ENCODE measurements at regions not wholly inside any gene's neighbourhood (a gene's known extent, or its start where the extent isn't known, plus 50 kb on each side); places are given as distances from the start of the nearest gene placed in this dataset.
A peak's percentile ranks its signal among the peaks of the same experiment; 100 is the strongest.

DNA sequence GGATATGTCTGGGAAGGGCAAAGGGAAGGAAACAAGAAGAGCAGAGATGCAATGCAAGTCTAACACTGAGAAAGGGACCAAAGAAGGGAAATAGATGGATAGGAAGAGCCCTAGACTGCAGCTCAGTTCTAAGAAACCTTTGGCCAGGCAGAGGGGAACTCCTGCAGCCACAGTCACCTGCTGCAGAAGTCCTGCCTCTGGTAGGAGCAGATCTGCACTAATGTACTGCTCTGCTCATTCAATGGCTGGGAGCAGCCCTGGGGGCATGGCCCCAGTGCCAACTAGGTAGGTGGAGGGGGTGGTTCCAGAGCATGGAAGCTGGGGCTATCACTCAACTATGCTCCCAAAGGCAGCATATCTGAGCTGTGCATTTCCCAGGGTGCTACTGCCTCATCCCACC lies 388.9 kb downstream of the PCNX1 start:
- TF ChIP-seq, protein P1, sequence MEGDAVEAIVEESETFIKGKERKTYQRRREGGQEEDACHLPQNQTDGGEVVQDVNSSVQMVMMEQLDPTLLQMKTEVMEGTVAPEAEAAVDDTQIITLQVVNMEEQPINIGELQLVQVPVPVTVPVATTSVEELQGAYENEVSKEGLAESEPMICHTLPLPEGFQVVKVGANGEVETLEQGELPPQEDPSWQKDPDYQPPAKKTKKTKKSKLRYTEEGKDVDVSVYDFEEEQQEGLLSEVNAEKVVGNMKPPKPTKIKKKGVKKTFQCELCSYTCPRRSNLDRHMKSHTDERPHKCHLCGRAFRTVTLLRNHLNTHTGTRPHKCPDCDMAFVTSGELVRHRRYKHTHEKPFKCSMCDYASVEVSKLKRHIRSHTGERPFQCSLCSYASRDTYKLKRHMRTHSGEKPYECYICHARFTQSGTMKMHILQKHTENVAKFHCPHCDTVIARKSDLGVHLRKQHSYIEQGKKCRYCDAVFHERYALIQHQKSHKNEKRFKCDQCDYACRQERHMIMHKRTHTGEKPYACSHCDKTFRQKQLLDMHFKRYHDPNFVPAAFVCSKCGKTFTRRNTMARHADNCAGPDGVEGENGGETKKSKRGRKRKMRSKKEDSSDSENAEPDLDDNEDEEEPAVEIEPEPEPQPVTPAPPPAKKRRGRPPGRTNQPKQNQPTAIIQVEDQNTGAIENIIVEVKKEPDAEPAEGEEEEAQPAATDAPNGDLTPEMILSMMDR (conservative IDR thresholded peaks at IDR 0.05; ENCODE audit: low read depth, low read length), result no peak
- no peak for DNase-seq (ENCODE audit: low read depth)
- H3K4me3 ChIP-seq (ENCODE audit: low read length), result no peak overlapping the region

GRCh38 chr14:71300566-71301330 lies 393.5 kb downstream of the PCNX1 start:
- TF ChIP-seq, protein P1 (conservative IDR thresholded peaks at IDR 0.05; ENCODE audit: low read depth, low read length), result no peak
- H3K4me3 ChIP-seq (ENCODE audit: low read length), result no peak overlapping the region
- DNase-seq (ENCODE audit: low read depth), result no peak

DNA sequence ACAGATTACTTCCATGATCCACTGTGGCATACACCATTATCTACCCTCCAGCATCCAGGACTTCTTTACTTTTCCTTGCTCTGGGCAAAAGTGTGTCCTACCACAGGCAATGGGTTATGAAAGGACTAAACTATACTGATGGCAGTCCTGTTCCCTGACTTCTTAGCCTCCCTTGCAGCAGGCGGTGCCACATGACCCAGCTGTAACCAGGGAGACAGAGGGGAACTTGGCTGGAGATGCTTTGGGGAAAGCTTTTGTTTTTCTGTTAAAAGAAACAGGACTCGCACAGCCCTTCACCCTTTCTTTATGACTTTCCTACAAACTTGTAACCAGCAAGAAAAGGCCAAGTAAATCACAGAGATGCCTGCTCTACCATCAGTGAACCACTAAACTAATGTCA lies 394.4 kb downstream of the PCNX1 start:
- no peak overlapping the region for H3K4me3 ChIP-seq (ENCODE audit: low read length)
- DNase-seq (ENCODE audit: low read depth), result no peak
- TF ChIP-seq, protein P1 (conservative IDR thresholded peaks at IDR 0.05; ENCODE audit: low read depth, low read length), result no peak

GRCh38 chr14:71304690-71305089 lies 397.4 kb downstream of the PCNX1 start:
- TF ChIP-seq, protein P1 (conservative IDR thresholded peaks at IDR 0.05; ENCODE audit: low read depth, low read length), result no peak
- DNase-seq (ENCODE audit: low read depth), result no peak
- H3K4me3 ChIP-seq (ENCODE audit: low read length), result no peak overlapping the region

DNA sequence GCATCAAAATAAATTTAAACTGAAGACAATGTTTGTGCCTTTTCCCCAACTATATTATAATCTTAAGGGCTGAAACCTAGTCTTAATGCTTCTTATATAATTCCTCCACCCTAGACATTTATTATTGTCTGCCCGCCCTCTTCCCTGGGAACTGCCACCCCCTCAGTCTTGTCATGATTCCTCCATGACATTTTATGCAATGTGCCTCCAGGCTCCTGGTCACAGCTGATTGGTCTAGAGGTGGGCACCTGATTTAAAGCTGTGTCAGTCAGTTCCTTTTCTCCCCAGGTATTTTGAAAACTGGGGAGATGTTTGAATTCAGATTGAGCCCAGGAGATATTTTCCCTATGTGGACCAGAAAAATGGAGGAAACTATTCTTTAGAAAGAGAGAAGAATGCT lies 401.4 kb downstream of the PCNX1 start:
- no peak overlapping the region for H3K4me3 ChIP-seq (ENCODE audit: low read length)
- no peak for DNase-seq (ENCODE audit: low read depth)
- TF ChIP-seq, protein P1 (conservative IDR thresholded peaks at IDR 0.05; ENCODE audit: low read depth, low read length), result no peak

DNA sequence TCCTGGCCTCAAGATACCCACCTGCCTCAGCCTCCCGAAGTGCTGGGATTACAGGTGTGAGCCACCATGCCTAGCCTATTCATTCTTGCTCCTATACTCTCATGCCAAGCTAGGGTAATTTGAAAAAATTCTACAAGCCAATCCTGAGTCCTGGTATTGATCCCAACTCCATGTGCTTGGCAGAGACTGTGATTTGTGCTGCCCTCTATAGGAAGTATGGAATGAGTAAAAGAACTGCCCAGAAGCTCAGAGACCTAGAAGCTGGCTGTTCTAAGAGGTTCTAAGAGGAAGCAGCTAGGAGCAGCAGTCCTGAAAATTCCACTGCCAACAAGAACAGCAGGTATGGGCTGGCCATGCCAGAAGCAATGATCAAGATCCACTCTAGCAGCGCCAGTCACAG lies 402.5 kb downstream of the PCNX1 start:
- no peak for DNase-seq (ENCODE audit: low read depth)
- TF ChIP-seq, protein P1 (conservative IDR thresholded peaks at IDR 0.05; ENCODE audit: low read depth, low read length), result peak; percentile 6
- no peak overlapping the region for H3K4me3 ChIP-seq (ENCODE audit: low read length)

DNA sequence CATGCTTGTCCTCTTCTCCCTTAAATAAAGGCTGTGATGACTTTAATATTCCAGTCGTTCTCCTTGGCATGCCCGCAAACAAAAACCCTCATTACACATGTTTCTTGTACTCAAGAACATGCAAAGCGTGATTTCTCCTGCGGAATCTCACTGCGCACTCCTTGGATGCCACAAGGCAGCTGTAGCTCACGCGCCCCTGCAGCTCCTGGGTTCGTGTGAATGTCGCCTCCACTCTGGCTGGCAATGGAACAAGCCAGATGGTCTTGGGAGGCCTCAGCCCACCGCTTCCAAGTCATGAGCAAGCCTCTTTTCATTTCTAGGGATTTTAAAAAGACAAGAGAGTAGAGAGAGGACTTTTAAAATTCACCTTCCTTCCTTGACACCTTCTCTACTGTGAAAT lies 403.8 kb downstream of the PCNX1 start:
- TF ChIP-seq, protein P1 (conservative IDR thresholded peaks at IDR 0.05; ENCODE audit: low read depth, low read length), result no peak
- no peak for DNase-seq (ENCODE audit: low read depth)
- no peak overlapping the region for H3K4me3 ChIP-seq (ENCODE audit: low read length)
